Peyer's patch (tissue), 4 donors: ENCODE measurements at regions not wholly inside any gene's neighbourhood (a gene's known extent, or its start where the extent isn't known, plus 50 kb on each side); places are given as distances from the start of the nearest gene placed in this dataset.

ENCODE experiments used
- CTCF ChIP-seq, 6 experiments: fragments of 450-650 bp in 4 of 6; fragments of 200-600 bp in 2 of 6; sonication (generic) in 1 of 6; IDR thresholded peaks; one replicate each; pipeline ENCODE4 v1.5.1; 2017 to 2019; ENCODE audit warnings: antibody characterized with exemption in 6 of 6, mild to moderate bottlenecking in 3 of 6, moderate library complexity in 1 of 6
- POLR2A ChIP-seq, 2 donors: fragments of 450-650 bp; IDR thresholded peaks; one replicate each; pipeline ENCODE4 v1.5.1; 2017; ENCODE audit warnings: antibody characterized with exemption in 2 of 2, mild to moderate bottlenecking in 2 of 2, moderate library complexity in 2 of 2

DNA sequence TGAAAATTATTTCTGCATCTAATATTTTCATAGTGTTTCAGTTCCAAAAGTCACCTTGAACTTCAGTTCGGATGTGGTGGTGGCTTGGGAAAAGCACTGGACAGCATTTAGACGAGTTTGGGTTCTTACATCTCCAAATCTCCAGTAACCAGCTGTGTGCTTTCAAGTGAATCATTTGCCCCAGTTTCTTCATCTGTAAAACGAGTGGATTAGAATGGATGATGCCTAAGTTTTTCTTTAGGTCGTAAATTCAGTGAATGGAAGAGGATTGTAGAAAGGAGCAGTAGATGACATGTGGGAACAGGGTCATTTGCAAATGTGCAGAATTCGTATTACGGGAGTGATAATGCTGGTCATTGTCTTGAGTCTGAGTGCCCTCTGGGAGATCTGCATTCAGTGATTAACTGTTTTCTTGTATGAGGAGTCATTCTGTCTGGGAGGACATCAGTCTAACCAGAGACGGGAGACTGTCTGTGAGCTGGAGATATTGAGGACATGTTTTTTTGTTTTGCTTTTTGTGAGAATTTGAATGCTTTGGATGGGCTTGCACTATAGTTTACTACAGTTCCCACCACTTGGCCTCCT, 641.6 kb upstream of the TBL1XR1 start:
- TF ChIP-seq CTCF (IDR thresholded peaks at IDR 0.05): no peak
- no peak for TF ChIP-seq POLR2A (IDR thresholded peaks at IDR 0.05)
